IMR-90 (cell line): ENCODE measurements at regions not wholly inside any gene's neighbourhood (a gene's known extent, or its start where the extent isn't known, plus 50 kb on each side); places are given as distances from the start of the nearest gene placed in this dataset.

Experiments used
- ATAC-seq: fragments of 200-7000 bp; cut with Tn5 transposase; 2 replicates; pipeline ENCODE4 v1.9.1; 2020; ENCODE audit warnings: low read depth, mild to moderate bottlenecking, moderate library complexity
- BruUV-seq: library from RNA; stranded (reverse); fragments of 400-500 nt; replicated peaks from 2 replicates; lab custom pipeline; 2021; lab: Mats Ljungman, UMichigan
- CTCF ChIA-PET: fragments of 300-600 bp; formaldehyde crosslinking; extraction: SDS; loops from one replicate; lab custom pipeline; 2021; ENCODE audit warnings: antibody characterized with exemption; lab: Yijun Ruan, JAX
- POLR2A ChIA-PET: fragments of 300-600 bp; sonication (Branson Sonifier 250); formaldehyde crosslinking; loops from one replicate; lab custom pipeline; 2022; ENCODE audit warnings: antibody characterized with exemption; ENCODE audit not compliant: unreplicated experiment; lab: Charles Lee
- DNase-seq: peaks from one replicate; pipeline ENCODE4 v3.0.0; 2013
- H2AFZ ChIP-seq: replicated peaks from 2 replicates; pipeline ENCODE3; 2013; ENCODE audit warnings: low read length, mild to moderate bottlenecking; ENCODE audit not compliant: poor library complexity
- H2AK5ac ChIP-seq: 2 replicates; pipeline ENCODE4 v1.6.1; 2013; ENCODE audit warnings: low read depth, low read length, inconsistent platforms
- H2AK9ac ChIP-seq: replicated peaks from 2 replicates; pipeline ENCODE3; 2013; ENCODE audit warnings: mild to moderate bottlenecking, low read depth, low read length, moderate library complexity; ENCODE audit not compliant: poor library complexity
- H2BK120ac ChIP-seq: 2 replicates; pipeline ENCODE4 v1.6.1; 2013; ENCODE audit warnings: low read depth, low read length, inconsistent platforms
- H2BK15ac ChIP-seq: 3 replicates; pipeline ENCODE4 v1.6.1; 2013; ENCODE audit warnings: low read depth, low read length, inconsistent platforms
- H2BK20ac ChIP-seq: 2 replicates; pipeline ENCODE4 v1.6.1; 2013; ENCODE audit warnings: low read depth, mild to moderate bottlenecking, inconsistent platforms, low read length, moderate library complexity
- H2BK5ac ChIP-seq: 2 replicates; pipeline ENCODE4 v1.6.1; 2013; ENCODE audit warnings: mild to moderate bottlenecking, low read depth, low read length, inconsistent platforms; ENCODE audit not compliant: poor library complexity, severe bottlenecking
- H3K14ac ChIP-seq: replicated peaks from 2 replicates; pipeline ENCODE4 v1.6.1; 2013; ENCODE audit warnings: low read depth, low read length, inconsistent platforms
- H3K18ac ChIP-seq: 2 replicates; pipeline ENCODE4 v1.6.1; 2013; ENCODE audit warnings: low read depth, low read length, control low read depth
- H3K23ac ChIP-seq: 2 replicates; pipeline ENCODE4 v1.6.1; 2013; ENCODE audit warnings: low read depth, low read length, inconsistent platforms
- H3K27ac ChIP-seq: 2 replicates; pipeline ENCODE4 v1.5.1; 2013; ENCODE audit warnings: mild to moderate bottlenecking, control low read depth, low read length; ENCODE audit not compliant: insufficient read depth
- H3K27me3 ChIP-seq: 2 replicates; pipeline ENCODE4 v1.6.1; 2013; ENCODE audit warnings: low read length; ENCODE audit not compliant: control insufficient read depth, insufficient read depth
- H3K36me3 ChIP-seq: 2 replicates; pipeline ENCODE4 v1.6.1; 2013; ENCODE audit warnings: low read length, mixed read lengths; ENCODE audit not compliant: control insufficient read depth, insufficient read depth
- H3K4ac ChIP-seq: 2 replicates; pipeline ENCODE4 v1.6.1; 2013; ENCODE audit warnings: low read depth, low read length, inconsistent platforms
- H3K4me1 ChIP-seq: 2 replicates; pipeline ENCODE4 v1.6.1; 2013; ENCODE audit warnings: low read length, mixed read lengths; ENCODE audit not compliant: control insufficient read depth, insufficient read depth
- H3K4me2 ChIP-seq: 2 replicates; pipeline ENCODE4 v1.6.1; 2013; ENCODE audit warnings: low read depth, mild to moderate bottlenecking, control low read depth, low read length, moderate library complexity
- H3K4me3 ChIP-seq: 2 replicates; pipeline ENCODE4 v1.5.1; 2013; ENCODE audit warnings: low read depth, mild to moderate bottlenecking, control low read depth, low read length, moderate library complexity; ENCODE audit not compliant: insufficient read depth
- H3K56ac ChIP-seq: 2 replicates; pipeline ENCODE4 v1.6.1; 2013; ENCODE audit warnings: low read length, inconsistent platforms; ENCODE audit not compliant: insufficient read depth; ENCODE audit errors: extremely low read depth
- H3K79me1 ChIP-seq, 2 experiments: 2 replicates each; pipeline ENCODE4 v1.6.1; 2013; ENCODE audit warnings: low read length in 2 of 2, inconsistent platforms in 1 of 2, low read depth in 1 of 2
- H3K9ac ChIP-seq: 2 replicates; pipeline ENCODE4 v1.6.1; 2013; ENCODE audit warnings: low read depth, low read length, control low read depth
- H3K9me1 ChIP-seq: 2 replicates; pipeline ENCODE4 v1.6.1; 2013; ENCODE audit warnings: low read length, inconsistent platforms; ENCODE audit not compliant: insufficient read depth
- H3K9me3 ChIP-seq: 2 replicates; pipeline ENCODE4 v1.6.1; 2013; ENCODE audit warnings: low read length; ENCODE audit not compliant: control insufficient read depth, insufficient read depth
- H4K20me1 ChIP-seq: 2 replicates; pipeline ENCODE4 v1.6.1; 2013; ENCODE audit warnings: low read length, inconsistent platforms; ENCODE audit not compliant: insufficient read depth
- H4K5ac ChIP-seq: 2 replicates; pipeline ENCODE4 v1.6.1; 2013; ENCODE audit warnings: mild to moderate bottlenecking, low read depth, low read length, control low read depth
- H4K8ac ChIP-seq, 2 experiments: 2 replicates each; pipeline ENCODE4 v1.6.1; 2013; ENCODE audit warnings: low read depth in 2 of 2, low read length in 2 of 2, control low read depth in 1 of 2, inconsistent platforms in 1 of 2
- H4K91ac ChIP-seq: 2 replicates; pipeline ENCODE4 v1.6.1; 2013; ENCODE audit warnings: low read depth, low read length, inconsistent platforms; ENCODE audit not compliant: insufficient read depth
- BHLHE40 ChIP-seq: fragments of 150-350 bp; IDR thresholded peaks from 2 replicates; pipeline ENCODE4 v1.6.1; 2016; ENCODE audit warnings: mild to moderate bottlenecking, low read depth, low read length
- CEBPB ChIP-seq: IDR thresholded peaks from 2 replicates; pipeline ENCODE4 v1.6.1; 2012; ENCODE audit warnings: low read depth, low read length, improper control_type of control experiment
- CHD1 ChIP-seq: IDR thresholded peaks from 2 replicates; pipeline ENCODE4 v1.6.1; 2012; ENCODE audit warnings: low read depth, low read length, improper control_type of control experiment
- FOS ChIP-seq: fragments of 150-350 bp; IDR thresholded peaks from 2 replicates; pipeline ENCODE4 v1.6.1; 2016; ENCODE audit warnings: low read depth, low read length
- MAFK ChIP-seq: IDR thresholded peaks from 2 replicates; pipeline ENCODE4 v1.6.1; 2012; ENCODE audit warnings: low read depth, low read length, improper control_type of control experiment
- MAZ ChIP-seq: IDR thresholded peaks from 2 replicates; pipeline ENCODE4 v1.6.1; 2012; ENCODE audit warnings: low read depth, mild to moderate bottlenecking, low read length, improper control_type of control experiment, moderate library complexity, borderline replicate concordance
- MXI1 ChIP-seq: IDR thresholded peaks from 2 replicates; pipeline ENCODE4 v1.6.1; 2012; ENCODE audit warnings: low read depth, mild to moderate bottlenecking, low read length, moderate library complexity, borderline replicate concordance
- NFE2L2 ChIP-seq: fragments of 150-350 bp; IDR thresholded peaks from 2 replicates; pipeline ENCODE4 v1.6.1; 2016; ENCODE audit warnings: low read depth, mild to moderate bottlenecking, low read length
- POLR2A ChIP-seq: IDR thresholded peaks from 2 replicates; pipeline ENCODE4 v1.6.1; 2012; ENCODE audit warnings: mild to moderate bottlenecking, low read depth, low read length
- RAD21 ChIP-seq: IDR thresholded peaks from 2 replicates; pipeline ENCODE4 v1.6.1; 2012; ENCODE audit warnings: low read length, improper control_type of control experiment
- RCOR1 ChIP-seq: IDR thresholded peaks from 2 replicates; pipeline ENCODE4 v1.6.1; 2012; ENCODE audit warnings: mild to moderate bottlenecking, low read length, improper control_type of control experiment; ENCODE audit not compliant: insufficient replicate concordance
- RFX5 ChIP-seq: IDR thresholded peaks from 2 replicates; pipeline ENCODE4 v1.8.0; 2012; ENCODE audit warnings: low read depth, mild to moderate bottlenecking, low read length, moderate library complexity
- SMC3 ChIP-seq: fragments of 150-350 bp; IDR thresholded peaks from 2 replicates; pipeline ENCODE4 v1.6.1; 2016; ENCODE audit warnings: low read depth, mild to moderate bottlenecking, antibody characterized with exemption, low read length, moderate library complexity
- dilution Hi-C: fragments of 300-500 bp; cut with HindIII; formaldehyde crosslinking; loops from one replicate; pipeline ENCODE4 v1.14.3; 2018; ENCODE audit warnings: low sequenced_read_pairs; ENCODE audit not compliant: unreplicated experiment
- in situ Hi-C: fragments of 300-500 bp; cut with MboI; formaldehyde crosslinking; loops from 3 replicates; pipeline ENCODE4 v1.14.3; 2019; ENCODE audit warnings: low sequenced_read_pairs, inconsistent platforms, mixed read lengths
- intact Hi-C: fragments of 100-400 bp; cut with micrococcal nuclease; formaldehyde crosslinking; loops from 2 replicates; pipeline ENCODE4 v1.10.0; 2022
- TF ChIP-seq, protein P1 (sequence below): conservative IDR thresholded peaks from 2 replicates; pipeline ENCODE4 v1.5.1; 2012; ENCODE audit warnings: mild to moderate bottlenecking, low read depth, low read length, improper control_type of control experiment
- TF ChIP-seq, protein P2 (sequence below): fragments of 150-350 bp; IDR thresholded peaks from 2 replicates; pipeline ENCODE4 v1.6.1; 2017; ENCODE audit warnings: mild to moderate bottlenecking, antibody characterized with exemption, low read length, low read depth
- TF ChIP-seq, protein P3 (sequence below): fragments of 150-350 bp; IDR thresholded peaks from 2 replicates; pipeline ENCODE4 v1.6.1; 2016; ENCODE audit warnings: low read depth, mild to moderate bottlenecking, low read length, moderate library complexity, borderline replicate concordance

DNA sequence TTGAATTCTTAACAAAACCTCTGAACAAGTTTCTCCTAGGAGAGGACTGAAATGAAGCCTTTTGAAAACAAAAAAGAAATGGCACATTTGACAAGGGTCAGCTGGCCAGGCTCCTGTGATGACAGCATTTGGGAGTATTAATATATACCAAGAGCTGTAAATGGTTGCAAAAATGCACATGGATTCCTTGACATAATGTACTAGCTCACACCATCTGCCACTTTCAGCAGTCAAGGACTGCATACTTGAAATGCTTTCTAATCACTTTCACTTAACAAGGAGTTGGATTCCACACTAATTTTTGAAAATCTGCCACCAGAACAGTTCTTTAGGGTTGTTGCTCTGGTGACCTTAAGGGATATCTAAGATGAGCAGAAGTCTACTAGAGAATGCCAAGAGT is 236.7 kb upstream of the TOX3 start:
- BruUV-seq: no TSS peak
- no peak overlapping the region for H2BK5ac ChIP-seq
- no peak overlapping the region for H3K4me3 ChIP-seq
- H2BK20ac ChIP-seq: no peak overlapping the region
- no peak overlapping the region for H3K27ac ChIP-seq
- H2AK9ac ChIP-seq: no peak overlapping the region
- no peak overlapping the region for H2AK5ac ChIP-seq
- H3K56ac ChIP-seq: no peak overlapping the region
- peaks cover 5% of the 10 kb centered on the region; the same call in 1 of the 2 replicates for H3K9me3 ChIP-seq
- H4K91ac ChIP-seq: no peak overlapping the region
- H4K5ac ChIP-seq: no peak overlapping the region
- no peak overlapping the region for H3K4me2 ChIP-seq
- no peak for TF ChIP-seq RCOR1
- no peak for TF ChIP-seq CEBPB
- no peak for TF ChIP-seq MAZ
- TF ChIP-seq BHLHE40: no peak
- TF ChIP-seq MAFK: no peak
- no peak for TF ChIP-seq CHD1
- TF ChIP-seq SMC3: no peak
- no peak for TF ChIP-seq FOS
- TF ChIP-seq, protein P1, sequence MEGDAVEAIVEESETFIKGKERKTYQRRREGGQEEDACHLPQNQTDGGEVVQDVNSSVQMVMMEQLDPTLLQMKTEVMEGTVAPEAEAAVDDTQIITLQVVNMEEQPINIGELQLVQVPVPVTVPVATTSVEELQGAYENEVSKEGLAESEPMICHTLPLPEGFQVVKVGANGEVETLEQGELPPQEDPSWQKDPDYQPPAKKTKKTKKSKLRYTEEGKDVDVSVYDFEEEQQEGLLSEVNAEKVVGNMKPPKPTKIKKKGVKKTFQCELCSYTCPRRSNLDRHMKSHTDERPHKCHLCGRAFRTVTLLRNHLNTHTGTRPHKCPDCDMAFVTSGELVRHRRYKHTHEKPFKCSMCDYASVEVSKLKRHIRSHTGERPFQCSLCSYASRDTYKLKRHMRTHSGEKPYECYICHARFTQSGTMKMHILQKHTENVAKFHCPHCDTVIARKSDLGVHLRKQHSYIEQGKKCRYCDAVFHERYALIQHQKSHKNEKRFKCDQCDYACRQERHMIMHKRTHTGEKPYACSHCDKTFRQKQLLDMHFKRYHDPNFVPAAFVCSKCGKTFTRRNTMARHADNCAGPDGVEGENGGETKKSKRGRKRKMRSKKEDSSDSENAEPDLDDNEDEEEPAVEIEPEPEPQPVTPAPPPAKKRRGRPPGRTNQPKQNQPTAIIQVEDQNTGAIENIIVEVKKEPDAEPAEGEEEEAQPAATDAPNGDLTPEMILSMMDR: no peak
- no peak for TF ChIP-seq NFE2L2
- TF ChIP-seq POLR2A: no peak
- TF ChIP-seq, protein P2, sequence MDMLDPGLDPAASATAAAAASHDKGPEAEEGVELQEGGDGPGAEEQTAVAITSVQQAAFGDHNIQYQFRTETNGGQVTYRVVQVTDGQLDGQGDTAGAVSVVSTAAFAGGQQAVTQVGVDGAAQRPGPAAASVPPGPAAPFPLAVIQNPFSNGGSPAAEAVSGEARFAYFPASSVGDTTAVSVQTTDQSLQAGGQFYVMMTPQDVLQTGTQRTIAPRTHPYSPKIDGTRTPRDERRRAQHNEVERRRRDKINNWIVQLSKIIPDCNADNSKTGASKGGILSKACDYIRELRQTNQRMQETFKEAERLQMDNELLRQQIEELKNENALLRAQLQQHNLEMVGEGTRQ: no peak
- TF ChIP-seq RAD21: no peak
- TF ChIP-seq, protein P3, sequence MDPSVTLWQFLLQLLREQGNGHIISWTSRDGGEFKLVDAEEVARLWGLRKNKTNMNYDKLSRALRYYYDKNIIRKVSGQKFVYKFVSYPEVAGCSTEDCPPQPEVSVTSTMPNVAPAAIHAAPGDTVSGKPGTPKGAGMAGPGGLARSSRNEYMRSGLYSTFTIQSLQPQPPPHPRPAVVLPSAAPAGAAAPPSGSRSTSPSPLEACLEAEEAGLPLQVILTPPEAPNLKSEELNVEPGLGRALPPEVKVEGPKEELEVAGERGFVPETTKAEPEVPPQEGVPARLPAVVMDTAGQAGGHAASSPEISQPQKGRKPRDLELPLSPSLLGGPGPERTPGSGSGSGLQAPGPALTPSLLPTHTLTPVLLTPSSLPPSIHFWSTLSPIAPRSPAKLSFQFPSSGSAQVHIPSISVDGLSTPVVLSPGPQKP: no peak
- no peak for TF ChIP-seq MXI1
- TF ChIP-seq RFX5: no peak
- no peak overlapping the region for H2BK120ac ChIP-seq
- in situ Hi-C loops (no loop called here), intact Hi-C loops (no loop called here), dilution Hi-C loops (no loop called here)
- no peaks in the 10 kb centered on the region for H3K27me3 ChIP-seq
- H3K4me1 ChIP-seq: no peaks in the 10 kb centered on the region
- no peak overlapping the region for H3K18ac ChIP-seq
- no peaks in the 10 kb centered on the region for H3K36me3 ChIP-seq
- DNase-seq (no peak), ATAC-seq (no peak)
- ChIA-PET POLR2A (no interaction called here), CTCF (no interaction called here)
- no peak overlapping the region for H3K14ac ChIP-seq
- no peaks in the 10 kb centered on the region for H3K79me1 ChIP-seq
- H4K8ac ChIP-seq: no peak overlapping the region
- no peak overlapping the region for H3K23ac ChIP-seq
- H2AFZ ChIP-seq: no peak overlapping the region
- no peaks in the 10 kb centered on the region for H4K20me1 ChIP-seq
- no peak overlapping the region for H3K4ac ChIP-seq
- H3K9me1 ChIP-seq: no peaks in the 10 kb centered on the region
- H3K9ac ChIP-seq: no peak overlapping the region
- no peak overlapping the region for H2BK15ac ChIP-seq
